Calu3 (cell line): ENCODE measurements at regions not wholly inside any gene's neighbourhood (a gene's known extent, or its start where the extent isn't known, plus 50 kb on each side); places are given as distances from the start of the nearest gene placed in this dataset.

Experiments
- BruUV-seq: library from RNA; stranded (reverse); fragments of 400-500 nt; replicated peaks from 2 replicates; lab custom pipeline; 2021; lab: Mats Ljungman, UMichigan
- CTCF ChIA-PET: fragments of 300-600 bp; sonication (Branson Sonifier 250); formaldehyde crosslinking; loops from one replicate; lab custom pipeline; 2022; ENCODE audit warnings: antibody characterized with exemption; lab: Charles Lee
- DNase-seq: peaks from one replicate; pipeline ENCODE4 v3.0.0; 2022
- H3K27ac Mint-ChIP-seq: one replicate; pipeline ENCODE4 v1.8.0; 2022; ENCODE audit warnings: mixed read lengths; ENCODE audit not compliant: unreplicated experiment
- H3K27me3 Mint-ChIP-seq: one replicate; pipeline ENCODE4 v1.8.0; 2022; ENCODE audit warnings: mixed read lengths; ENCODE audit not compliant: unreplicated experiment
- H3K36me3 Mint-ChIP-seq: one replicate; pipeline ENCODE4 v1.8.0; 2022; ENCODE audit warnings: mild to moderate bottlenecking, moderate library complexity, mixed read lengths; ENCODE audit not compliant: insufficient read depth, unreplicated experiment
- H3K4me1 Mint-ChIP-seq: one replicate; pipeline ENCODE4 v1.8.0; 2022; ENCODE audit warnings: mild to moderate bottlenecking, low read depth, mixed read lengths; ENCODE audit not compliant: unreplicated experiment
- H3K4me3 Mint-ChIP-seq: one replicate; pipeline ENCODE4 v1.8.0; 2022; ENCODE audit warnings: mild to moderate bottlenecking, low read depth, moderate library complexity, mixed read lengths; ENCODE audit not compliant: unreplicated experiment
- H3K9me3 Mint-ChIP-seq: one replicate; pipeline ENCODE4 v1.8.0; 2022; ENCODE audit warnings: low read depth, mixed read lengths; ENCODE audit not compliant: unreplicated experiment
- intact Hi-C: fragments of 100-400 bp; cut with micrococcal nuclease; formaldehyde crosslinking; loops from one replicate; pipeline ENCODE4 v1.10.0; 2022; ENCODE audit not compliant: unreplicated experiment
- TF ChIP-seq, protein P1 (sequence below): fragments of 200-600 bp; IDR thresholded peaks from one replicate; pipeline ENCODE4 v1.8.0; 2022; ENCODE audit warnings: antibody characterized with exemption; ENCODE audit not compliant: unreplicated experiment

DNA sequence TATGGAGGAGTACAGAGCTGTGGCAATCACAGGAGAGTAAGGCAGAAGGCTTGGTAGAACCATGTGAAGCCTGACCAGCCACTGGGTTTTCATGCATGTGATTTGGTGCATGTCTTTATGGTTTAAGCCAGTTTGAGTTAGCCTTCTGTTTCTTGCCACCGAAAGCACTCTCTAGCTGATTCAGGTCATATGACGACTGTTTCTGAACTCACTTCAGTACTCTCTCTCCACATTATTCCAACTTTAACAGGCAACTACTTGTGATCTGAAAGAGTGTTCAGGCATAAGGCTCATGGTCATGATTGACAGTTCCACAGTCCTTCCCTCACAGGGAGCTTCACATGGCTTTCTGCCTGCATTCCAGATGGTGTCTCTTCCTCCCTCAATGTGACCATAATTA, 63.3 kb upstream of the TAB2 start:
- TF ChIP-seq, protein P1, sequence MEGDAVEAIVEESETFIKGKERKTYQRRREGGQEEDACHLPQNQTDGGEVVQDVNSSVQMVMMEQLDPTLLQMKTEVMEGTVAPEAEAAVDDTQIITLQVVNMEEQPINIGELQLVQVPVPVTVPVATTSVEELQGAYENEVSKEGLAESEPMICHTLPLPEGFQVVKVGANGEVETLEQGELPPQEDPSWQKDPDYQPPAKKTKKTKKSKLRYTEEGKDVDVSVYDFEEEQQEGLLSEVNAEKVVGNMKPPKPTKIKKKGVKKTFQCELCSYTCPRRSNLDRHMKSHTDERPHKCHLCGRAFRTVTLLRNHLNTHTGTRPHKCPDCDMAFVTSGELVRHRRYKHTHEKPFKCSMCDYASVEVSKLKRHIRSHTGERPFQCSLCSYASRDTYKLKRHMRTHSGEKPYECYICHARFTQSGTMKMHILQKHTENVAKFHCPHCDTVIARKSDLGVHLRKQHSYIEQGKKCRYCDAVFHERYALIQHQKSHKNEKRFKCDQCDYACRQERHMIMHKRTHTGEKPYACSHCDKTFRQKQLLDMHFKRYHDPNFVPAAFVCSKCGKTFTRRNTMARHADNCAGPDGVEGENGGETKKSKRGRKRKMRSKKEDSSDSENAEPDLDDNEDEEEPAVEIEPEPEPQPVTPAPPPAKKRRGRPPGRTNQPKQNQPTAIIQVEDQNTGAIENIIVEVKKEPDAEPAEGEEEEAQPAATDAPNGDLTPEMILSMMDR, result no peak
- Mint-ChIP-seq H3K9me3 (no peaks in the 10 kb centered on the region), H3K4me1 (peaks cover 8% of the 10 kb centered on the region), H3K27me3 (no peaks in the 10 kb centered on the region), H3K27ac (no peak overlapping the region), H3K4me3 (no peak overlapping the region), H3K36me3 (peaks cover 5% of the 10 kb centered on the region)
- BruUV-seq, result no TSS peak
- DNase-seq, result no peak
- intact Hi-C loops, result no loop called here
- CTCF ChIA-PET, result no interaction called here

DNA sequence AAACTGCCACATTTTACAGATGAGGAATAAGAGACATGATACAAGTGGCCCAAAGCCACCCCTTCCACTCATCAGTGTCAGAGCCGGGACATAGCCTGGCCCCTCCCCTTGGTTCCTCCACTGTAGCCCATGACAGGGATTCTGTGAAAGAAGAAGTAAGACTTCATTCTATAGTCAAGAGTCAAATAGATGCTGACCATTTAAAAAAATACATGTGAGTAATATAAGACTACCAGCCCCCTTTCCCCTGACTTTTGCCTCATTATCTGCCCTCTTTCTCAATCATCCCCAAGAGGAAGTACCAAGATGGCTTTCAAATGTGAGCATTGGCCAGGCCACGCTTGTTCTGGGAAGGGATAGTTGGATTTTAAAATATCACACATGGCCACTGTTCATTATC, 57.8 kb upstream of the TAB2 start:
- TF ChIP-seq, protein P1, result no peak
- intact Hi-C loops, result no loop called here
- CTCF ChIA-PET, result no interaction called here

DNA sequence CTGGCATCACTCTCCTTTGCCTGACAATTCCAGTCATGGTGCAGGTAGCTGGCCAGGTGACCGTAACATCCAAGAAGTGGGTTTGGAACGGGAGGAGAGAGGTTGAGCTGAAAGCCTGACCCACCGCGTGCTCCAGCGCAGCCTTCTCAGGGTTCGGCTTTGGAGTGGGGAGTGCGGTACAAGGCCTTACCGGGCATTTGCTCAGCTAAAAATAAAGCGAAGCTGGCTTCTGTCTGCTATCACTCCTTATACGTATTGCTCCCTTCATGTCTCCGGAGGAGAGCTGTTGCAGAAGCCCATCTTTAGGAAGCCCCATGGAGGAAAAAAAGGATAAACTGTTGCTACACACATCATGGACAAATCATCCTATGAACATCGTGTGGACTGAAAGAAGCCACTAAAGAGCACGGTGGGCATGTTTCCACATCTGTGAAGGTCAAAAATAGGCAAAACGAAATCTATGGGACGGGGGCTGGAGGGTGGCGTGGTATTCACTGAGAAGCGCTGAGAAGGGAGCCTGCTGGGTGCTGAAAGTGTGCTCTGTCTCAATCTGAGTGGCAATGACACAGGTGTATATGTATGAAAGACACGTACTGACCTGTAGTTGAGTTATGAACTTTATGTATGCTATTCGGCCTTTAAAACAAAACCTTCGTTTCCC, 57.2 kb upstream of the TAB2 start:
- Mint-ChIP-seq H3K4me3 (no peak overlapping the region), H3K4me1 (no peaks in the 10 kb centered on the region), H3K36me3 (no peaks in the 10 kb centered on the region), H3K27ac (no peak overlapping the region), H3K9me3 (no peaks in the 10 kb centered on the region), H3K27me3 (no peaks in the 10 kb centered on the region)
- CTCF ChIA-PET, result no interaction called here
- no peak for DNase-seq
- TF ChIP-seq, protein P1, result no peak
- intact Hi-C loops, result no loop called here
- no TSS peak for BruUV-seq

More for the DNA sequence above, 57.8 kb upstream of the TAB2 start:
- BruUV-seq, result no TSS peak
- no peaks in the 10 kb centered on the region for H3K36me3 Mint-ChIP-seq
- no peaks in the 10 kb centered on the region for H3K9me3 Mint-ChIP-seq
- H3K27me3 Mint-ChIP-seq, result no peaks in the 10 kb centered on the region
- H3K27ac Mint-ChIP-seq, result no peak overlapping the region
- H3K4me3 Mint-ChIP-seq, result no peak overlapping the region
- H3K4me1 Mint-ChIP-seq, result no peaks in the 10 kb centered on the region
- no peak for DNase-seq

DNA sequence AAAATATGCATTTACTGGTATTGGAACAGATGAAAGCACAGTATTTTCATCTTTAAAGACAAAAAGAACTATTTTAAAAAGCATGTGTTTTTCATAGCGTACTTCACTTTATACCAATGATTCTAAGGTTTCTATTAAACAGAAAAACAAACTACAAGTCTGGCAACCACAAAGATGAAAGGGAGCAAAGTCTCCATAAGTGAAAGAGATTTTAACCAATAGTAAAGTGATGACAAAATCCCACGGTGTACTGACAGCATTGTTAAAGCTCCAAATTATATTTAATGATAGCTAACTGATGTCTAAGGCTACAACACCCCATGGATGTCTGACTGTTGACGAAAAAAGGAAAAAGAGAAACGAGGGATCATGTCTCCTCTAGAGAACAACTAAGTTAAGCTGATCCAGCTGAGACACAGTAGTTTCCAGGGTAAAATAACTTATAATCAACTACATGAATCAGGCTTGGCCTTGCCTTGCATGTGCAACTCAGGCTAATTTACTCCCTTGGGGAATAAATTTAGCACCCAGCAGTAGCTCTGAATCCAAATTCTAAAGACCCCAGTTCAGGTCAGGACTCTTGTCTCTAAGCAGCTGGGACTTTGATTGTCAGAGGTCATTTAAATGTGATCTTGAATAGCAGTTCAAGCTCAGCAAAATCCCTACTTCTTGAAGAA, 56.0 kb upstream of the TAB2 start:
- Mint-ChIP-seq H3K27me3 (peaks cover 4% of the 10 kb centered on the region), H3K9me3 (no peaks in the 10 kb centered on the region), H3K4me3 (no peak overlapping the region), H3K27ac (no peak overlapping the region), H3K4me1 (no peaks in the 10 kb centered on the region), H3K36me3 (no peaks in the 10 kb centered on the region)
- no peak for DNase-seq
- TF ChIP-seq, protein P1, result no peak
- intact Hi-C loops, result no loop called here
- CTCF ChIA-PET, result no interaction called here
- no TSS peak for BruUV-seq
